Progenitor cell of endocrine pancreas (in vitro differentiated cells): ENCODE measurements at regions not wholly inside any gene's neighbourhood (a gene's known extent, or its start where the extent isn't known, plus 50 kb on each side); places are given as distances from the start of the nearest gene placed in this dataset.
"Not testable (repeated sequence)": the region's sequence is repeated elsewhere in the genome, so short reads cannot be mapped to it uniquely, and the experiment has no call there.

Experiments used
- DNase-seq: peaks from one replicate; pipeline ENCODE4 v3.0.0; 2021; ENCODE audit warnings: low spot score; ENCODE audit not compliant: unreplicated experiment
- H3K27ac Mint-ChIP-seq: 2 replicates; pipeline ENCODE4 v1.8.0; 2021; ENCODE audit warnings: mild to moderate bottlenecking, moderate library complexity, mixed read lengths
- H3K27me3 Mint-ChIP-seq: 2 replicates; pipeline ENCODE4 v1.8.0; 2021; ENCODE audit warnings: mixed read lengths
- H3K36me3 Mint-ChIP-seq: 2 replicates; pipeline ENCODE4 v1.8.0; 2022; ENCODE audit warnings: mixed read lengths; ENCODE audit not compliant: insufficient read depth
- H3K4me1 Mint-ChIP-seq: 2 replicates; pipeline ENCODE4 v1.8.0; 2021; ENCODE audit warnings: low read depth, mixed read lengths
- H3K4me3 Mint-ChIP-seq: 2 replicates; pipeline ENCODE4 v1.8.0; 2021; ENCODE audit warnings: low read depth, mild to moderate bottlenecking, moderate library complexity, mixed read lengths
- H3K9me3 Mint-ChIP-seq: 2 replicates; pipeline ENCODE4 v1.8.0; 2021; ENCODE audit warnings: low read depth, mixed read lengths
- CTCF ChIP-seq: fragments of 200-600 bp; sonication (generic); IDR thresholded peaks from one replicate; pipeline ENCODE4 v1.5.0; 2021; ENCODE audit warnings: antibody characterized with exemption, mild to moderate bottlenecking; ENCODE audit not compliant: unreplicated experiment

DNA sequence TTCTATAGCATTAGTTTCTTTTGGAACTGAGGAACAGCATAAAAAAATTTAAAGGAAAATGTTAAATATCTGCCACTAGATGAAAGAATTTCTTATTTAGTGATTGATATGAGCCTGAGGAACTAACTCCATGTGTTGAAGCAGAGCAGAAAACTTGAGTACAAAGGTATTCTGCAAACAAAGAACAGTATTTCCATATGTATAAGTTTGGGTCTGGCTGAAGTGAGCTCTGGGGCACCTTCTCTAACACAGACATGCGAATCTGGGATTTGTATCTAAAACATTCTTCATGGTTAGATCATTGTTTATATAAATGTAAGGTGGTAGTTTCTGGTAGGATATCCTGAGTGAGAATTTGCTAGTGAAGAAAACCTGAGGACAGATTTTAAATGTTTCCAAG, 123.2 kb downstream of the TYW3 start:
- Mint-ChIP-seq H3K4me1 (no peaks in the 10 kb centered on the region), H3K27me3 (no peaks in the 10 kb centered on the region), H3K9me3 (no peaks in the 10 kb centered on the region), H3K36me3 (no peaks in the 10 kb centered on the region), H3K27ac (no peak overlapping the region), H3K4me3 (no peak overlapping the region)
- no peak for DNase-seq
- no peak for TF ChIP-seq CTCF

DNA sequence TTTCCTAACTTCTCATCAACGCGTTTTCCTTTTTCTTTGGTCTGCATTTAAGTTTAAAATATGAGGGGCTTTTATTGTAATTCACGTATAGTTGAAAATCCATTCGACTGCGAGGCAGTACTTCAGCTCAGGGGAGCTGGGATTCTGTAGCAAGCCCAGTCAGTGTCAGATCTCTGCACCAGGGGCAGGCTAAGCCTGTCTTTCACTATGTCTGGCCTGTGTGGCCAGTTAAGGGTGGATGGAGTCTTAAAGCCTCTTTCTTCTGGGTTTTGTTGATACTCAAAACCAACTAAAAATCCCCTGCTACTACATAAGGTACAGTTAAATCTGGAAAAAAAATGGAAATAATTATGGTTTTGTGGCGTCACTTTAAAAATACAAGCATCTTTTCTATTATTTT, 124.7 kb downstream of the TYW3 start:
- no peak for DNase-seq
- TF ChIP-seq CTCF: no peak
- Mint-ChIP-seq H3K27me3 (no peaks in the 10 kb centered on the region), H3K4me3 (no peak overlapping the region), H3K36me3 (no peaks in the 10 kb centered on the region), H3K27ac (no peak overlapping the region), H3K9me3 (no peaks in the 10 kb centered on the region), H3K4me1 (no peaks in the 10 kb centered on the region)

DNA sequence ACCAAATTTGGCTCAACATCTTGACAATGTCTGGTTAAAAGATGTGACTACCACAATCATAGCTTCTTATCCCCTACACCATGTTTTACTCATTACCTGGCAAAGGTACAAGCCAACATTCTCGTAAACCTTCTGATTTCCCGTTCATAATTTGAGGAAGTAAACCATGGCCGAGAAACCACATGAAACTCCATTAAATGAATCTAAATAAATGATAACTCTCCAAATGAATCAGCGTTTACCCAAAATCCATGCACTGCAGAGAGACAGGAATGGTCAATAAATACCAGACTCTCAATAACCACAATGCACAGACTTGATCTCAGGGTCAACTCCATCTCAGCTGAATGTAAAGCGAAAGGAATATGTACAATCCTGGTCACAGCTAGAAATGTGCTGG, 125.2 kb downstream of the TYW3 start:
- Mint-ChIP-seq H3K9me3 (peaks cover 2% of the 10 kb centered on the region), H3K27ac (no peak overlapping the region), H3K27me3 (no peaks in the 10 kb centered on the region), H3K36me3 (no peaks in the 10 kb centered on the region), H3K4me1 (no peaks in the 10 kb centered on the region), H3K4me3 (no peak overlapping the region)
- DNase-seq: no peak
- TF ChIP-seq CTCF: no peak

- Mint-ChIP-seq H3K27ac (no peak overlapping the region), H3K4me1 (no peaks in the 10 kb centered on the region), H3K36me3 (no peaks in the 10 kb centered on the region), H3K27me3 (no peaks in the 10 kb centered on the region), H3K9me3 (peaks cover 18% of the 10 kb centered on the region), H3K4me3 (no peak overlapping the region)
- TF ChIP-seq CTCF: no peak
- no peak for DNase-seq
These were observed 128.9 kb downstream of the TYW3 start for GRCh38 chr1:74861867-74862266.

- TF ChIP-seq CTCF: no peak
- H3K27ac Mint-ChIP-seq: no peak overlapping the region
These were observed 136.8 kb downstream of the TYW3 start for GRCh38 chr1:74869702-74870101.

GRCh38 chr1:74877366-74877765, 144.4 kb downstream of the TYW3 start:
- not testable (repeated sequence) for H3K4me3 Mint-ChIP-seq, H3K27ac Mint-ChIP-seq, H3K27me3 Mint-ChIP-seq, H3K9me3 Mint-ChIP-seq, H3K4me1 Mint-ChIP-seq, DNase-seq, H3K36me3 Mint-ChIP-seq

More at GRCh38 chr1:74869702-74870101, 136.8 kb downstream of the TYW3 start:
- H3K36me3 Mint-ChIP-seq: no peaks in the 10 kb centered on the region
- no peak for DNase-seq
- no peaks in the 10 kb centered on the region for H3K4me1 Mint-ChIP-seq
- no peak overlapping the region for H3K4me3 Mint-ChIP-seq
- peaks cover 24% of the 10 kb centered on the region for H3K9me3 Mint-ChIP-seq
- no peaks in the 10 kb centered on the region for H3K27me3 Mint-ChIP-seq
